Neuronal stem cell (in vitro differentiated cells): ENCODE measurements at regions not wholly inside any gene's neighbourhood (a gene's known extent, or its start where the extent isn't known, plus 50 kb on each side); places are given as distances from the start of the nearest gene placed in this dataset.

Experiments
- DNase-seq: peaks from one replicate; pipeline ENCODE4 v3.0.0-alpha.2; 2013; ENCODE audit warnings: low spot score
- H2AFZ ChIP-seq: one replicate; pipeline ENCODE4 v1.6.1; 2013; ENCODE audit warnings: mild to moderate bottlenecking, low read length, inconsistent platforms
- H2AK5ac ChIP-seq: 2 replicates; pipeline ENCODE4 v1.6.1; 2013; ENCODE audit warnings: low read depth, mild to moderate bottlenecking, inconsistent platforms, low read length, moderate library complexity, mixed read lengths
- H2BK120ac ChIP-seq: 2 replicates; pipeline ENCODE4 v1.6.1; 2013; ENCODE audit warnings: low read depth, mild to moderate bottlenecking, inconsistent platforms, low read length, moderate library complexity, mixed read lengths
- H2BK12ac ChIP-seq: one replicate; pipeline ENCODE4 v1.6.1; 2013; ENCODE audit warnings: low read length, inconsistent platforms
- H2BK15ac ChIP-seq: 2 replicates; pipeline ENCODE4 v1.6.1; 2013; ENCODE audit warnings: mild to moderate bottlenecking, low read length, inconsistent platforms, mixed read lengths
- H2BK5ac ChIP-seq: one replicate; pipeline ENCODE4 v1.6.1; 2013; ENCODE audit warnings: inconsistent platforms, mild to moderate bottlenecking, low read length, moderate library complexity
- H3K14ac ChIP-seq: one replicate; pipeline ENCODE4 v1.6.1; 2013; ENCODE audit warnings: low read length, inconsistent platforms
- H3K18ac ChIP-seq: 2 replicates; pipeline ENCODE4 v1.6.1; 2013; ENCODE audit warnings: low read length, inconsistent platforms
- H3K23ac ChIP-seq: 2 replicates; pipeline ENCODE4 v1.6.1; 2013; ENCODE audit warnings: low read depth, mild to moderate bottlenecking, mixed read lengths, low read length, inconsistent platforms; ENCODE audit not compliant: poor library complexity
- H3K27ac ChIP-seq: replicated peaks from 3 replicates; pipeline ENCODE4 v1.5.1; 2013; ENCODE audit warnings: low read length, inconsistent platforms
- H3K27me3 ChIP-seq, 3 experiments: 2 replicates each; pipeline ENCODE4 v1.6.1; 2013; ENCODE audit warnings: low read length in 3 of 3, mild to moderate bottlenecking in 2 of 3, inconsistent platforms in 1 of 3, low read depth in 1 of 3, mixed read lengths in 1 of 3, moderate library complexity in 1 of 3; ENCODE audit not compliant: control insufficient read depth in 3 of 3, insufficient read depth in 3 of 3
- H3K36me3 ChIP-seq, 2 donors: replicated peaks in 1 of 2; 2 replicates each; pipeline ENCODE4 v1.6.1; 2013; ENCODE audit warnings: low read length in 2 of 2; ENCODE audit not compliant: control insufficient read depth in 2 of 2, insufficient read depth in 2 of 2
- H3K4ac ChIP-seq: 2 replicates; pipeline ENCODE4 v1.6.1; 2013; ENCODE audit warnings: inconsistent platforms, mild to moderate bottlenecking, low read length, moderate library complexity
- H3K4me1 ChIP-seq, 2 donors: 1 replicate in 1 of 2; 2 replicates in 1 of 2; pipeline ENCODE4 v1.6.1; 2013; ENCODE audit warnings: low read length in 2 of 2, low read depth in 1 of 2; ENCODE audit not compliant: control insufficient read depth in 2 of 2, insufficient read depth in 1 of 2
- H3K4me2 ChIP-seq: one replicate; pipeline ENCODE4 v1.6.1; 2013; ENCODE audit warnings: mild to moderate bottlenecking, low read length, inconsistent platforms; ENCODE audit not compliant: insufficient read depth, poor library complexity, severe bottlenecking
- H3K4me3 ChIP-seq, 2 donors: 2 replicates each; pipeline ENCODE4 v1.5.1; 2013; ENCODE audit warnings: low read length in 2 of 2, mild to moderate bottlenecking in 2 of 2, inconsistent platforms in 1 of 2, moderate library complexity in 1 of 2
- H3K79me1 ChIP-seq: one replicate; pipeline ENCODE4 v1.6.1; 2013; ENCODE audit warnings: low read depth, mild to moderate bottlenecking, inconsistent platforms, low read length, moderate library complexity
- H3K9ac ChIP-seq: one replicate; pipeline ENCODE4 v1.6.1; 2013; ENCODE audit warnings: mild to moderate bottlenecking, low read depth, low read length, inconsistent platforms; ENCODE audit not compliant: poor library complexity
- H3K9me3 ChIP-seq, 2 donors: replicated peaks in 1 of 2; 2 replicates each; pipeline versions ENCODE3 to v1.6.1; 2013; ENCODE audit warnings: low read length in 2 of 2, mild to moderate bottlenecking in 2 of 2, inconsistent platforms in 1 of 2, low read depth in 1 of 2, mixed read lengths in 1 of 2, moderate library complexity in 1 of 2; ENCODE audit not compliant: control insufficient read depth in 2 of 2, insufficient read depth in 1 of 2
- H4K8ac ChIP-seq: one replicate; pipeline ENCODE4 v1.6.1; 2013; ENCODE audit warnings: low read depth, mild to moderate bottlenecking, inconsistent platforms, low read length, moderate library complexity
- H4K91ac ChIP-seq: one replicate; pipeline ENCODE4 v1.6.1; 2013; ENCODE audit warnings: low read length, low read depth, mild to moderate bottlenecking, inconsistent platforms; ENCODE audit not compliant: poor library complexity
- WGBS, 2 donors: extraction: QIAGEN DNeasy Blood & Tissue Kit; methylation state at CpG; one replicate each; pipeline ENCODE4 v1.1.7; 2013; ENCODE audit warnings: missing lambda C conversion rate in 2 of 2, mixed read lengths in 1 of 2; ENCODE audit not compliant: insufficient read length in 2 of 2, insufficient replicate concordance in 1 of 2; ENCODE audit errors: extremely low coverage in 2 of 2; 5-methylcytosine and 5-hydroxymethylcytosine counted together

- no peak overlapping the region for H2AK5ac ChIP-seq
- no peak for DNase-seq
- no peak overlapping the region for H3K4ac ChIP-seq
- no peak overlapping the region for H2BK5ac ChIP-seq
- H3K4me3 ChIP-seq: no peak overlapping the region
- no peak overlapping the region for H2BK12ac ChIP-seq
- no peak overlapping the region for H3K18ac ChIP-seq
- no peak overlapping the region for H3K14ac ChIP-seq
- no peaks in the 10 kb centered on the region for H3K9me3 ChIP-seq
- H2BK15ac ChIP-seq: no peak overlapping the region
- no peaks in the 10 kb centered on the region for H3K79me1 ChIP-seq
- H2AFZ ChIP-seq: no peak overlapping the region
- no peaks in the 10 kb centered on the region for H3K4me1 ChIP-seq
- H4K91ac ChIP-seq: no peak overlapping the region
- no peaks in the 10 kb centered on the region for H3K27me3 ChIP-seq
- H4K8ac ChIP-seq: no peak overlapping the region
- no peak overlapping the region for H3K9ac ChIP-seq
- no peak overlapping the region for H3K27ac ChIP-seq
- no peak overlapping the region for H2BK120ac ChIP-seq
- no peak overlapping the region for H3K4me2 ChIP-seq
- no peak overlapping the region for H3K23ac ChIP-seq
- H3K36me3 ChIP-seq: no peaks in the 10 kb centered on the region
Observed at GRCh38 chr6:40249935-40250334, 315.7 kb upstream of the MOCS1 start.

GRCh38 chr6:40247516-40248115, 313.4 kb upstream of the MOCS1 start:
- H2BK15ac ChIP-seq: no peak overlapping the region
- H3K9me3 ChIP-seq: no peaks in the 10 kb centered on the region
- H3K79me1 ChIP-seq: no peaks in the 10 kb centered on the region
- H2BK120ac ChIP-seq: no peak overlapping the region
- H3K14ac ChIP-seq: no peak overlapping the region
- DNase-seq: no peak
- no peak overlapping the region for H2AFZ ChIP-seq
- no peak overlapping the region for H3K4me2 ChIP-seq
- H2BK12ac ChIP-seq: no peak overlapping the region
- no peak overlapping the region for H3K9ac ChIP-seq
- no peak overlapping the region for H2BK5ac ChIP-seq
- no peaks in the 10 kb centered on the region for H3K36me3 ChIP-seq
- no peaks in the 10 kb centered on the region for H3K27me3 ChIP-seq
- H3K4me1 ChIP-seq: no peaks in the 10 kb centered on the region
- no peak overlapping the region for H3K27ac ChIP-seq
- H3K4ac ChIP-seq: no peak overlapping the region
- peak overlapping the region; percentile 32 for H3K18ac ChIP-seq
- H3K4me3 ChIP-seq: peak overlapping the region in 1 of 2 donors; percentile 14
- no peak overlapping the region for H4K91ac ChIP-seq
- no CpG with 5 or more reads among the region's 3 CpGs for WGBS, 2 donors
- H4K8ac ChIP-seq: no peak overlapping the region
- no peak overlapping the region for H3K23ac ChIP-seq
- H2AK5ac ChIP-seq: no peak overlapping the region

GRCh38 chr6:40244699-40245098, 310.4 kb upstream of the MOCS1 start:
- no peaks in the 10 kb centered on the region for H3K27me3 ChIP-seq
- H3K4me2 ChIP-seq: no peak overlapping the region
- no peaks in the 10 kb centered on the region for H3K36me3 ChIP-seq
- H2AFZ ChIP-seq: no peak overlapping the region
- no peaks in the 10 kb centered on the region for H3K79me1 ChIP-seq
- no peak overlapping the region for H2BK12ac ChIP-seq
- no peak overlapping the region for H3K23ac ChIP-seq
- no peak overlapping the region for H3K14ac ChIP-seq
- H3K9me3 ChIP-seq: no peaks in the 10 kb centered on the region
- no peak overlapping the region for H3K9ac ChIP-seq
- no peak overlapping the region for H2BK120ac ChIP-seq
- no peak overlapping the region for H2AK5ac ChIP-seq
- H2BK15ac ChIP-seq: no peak overlapping the region
- H3K4me3 ChIP-seq: no peak overlapping the region
- H3K4me1 ChIP-seq: no peaks in the 10 kb centered on the region
- H3K18ac ChIP-seq: no peak overlapping the region
- no peak overlapping the region for H3K27ac ChIP-seq
- H2BK5ac ChIP-seq: no peak overlapping the region
- no peak for DNase-seq
- no peak overlapping the region for H4K91ac ChIP-seq
- no peak overlapping the region for H3K4ac ChIP-seq
- no peak overlapping the region for H4K8ac ChIP-seq
- no CpG with 5 or more reads among the region's 1 CpG for WGBS, 2 donors

- no peaks in the 10 kb centered on the region for H3K79me1 ChIP-seq
- no peak for DNase-seq
- no peak overlapping the region for H2BK12ac ChIP-seq
- no peak overlapping the region for H2AFZ ChIP-seq
- H4K8ac ChIP-seq: no peak overlapping the region
- H3K4me1 ChIP-seq: no peaks in the 10 kb centered on the region
- no peak overlapping the region for H3K18ac ChIP-seq
- H3K14ac ChIP-seq: no peak overlapping the region
- no peak overlapping the region for H3K9ac ChIP-seq
- H3K27me3 ChIP-seq: no peaks in the 10 kb centered on the region
- no peak overlapping the region for H3K4ac ChIP-seq
- H3K36me3 ChIP-seq: no peaks in the 10 kb centered on the region
- no peak overlapping the region for H3K4me3 ChIP-seq
- H2AK5ac ChIP-seq: no peak overlapping the region
- no peak overlapping the region for H3K23ac ChIP-seq
- WGBS, 2 donors: no CpG with 5 or more reads among the region's 2 CpGs
- H3K27ac ChIP-seq: no peak overlapping the region
- no peak overlapping the region for H3K4me2 ChIP-seq
- H3K9me3 ChIP-seq: no peaks in the 10 kb centered on the region
- H4K91ac ChIP-seq: no peak overlapping the region
- H2BK120ac ChIP-seq: no peak overlapping the region
- H2BK15ac ChIP-seq: no peak overlapping the region
- no peak overlapping the region for H2BK5ac ChIP-seq
Observed at GRCh38 chr6:40232698-40233097, 298.4 kb upstream of the MOCS1 start.
